ENCODE measurements at regions not wholly inside any gene's neighbourhood (a gene's known extent, or its start where the extent isn't known, plus 50 kb on each side); places are given as distances from the start of the nearest gene placed in this dataset.

GRCh38 chr5:133696782-133697507 lies 84.6 kb upstream of the FSTL4 start:
- TF ChIP-seq CTCF (optimal IDR thresholded peaks at IDR 0.05 in 1 of 3, IDR thresholded peaks at IDR 0.05 in 1 of 3, conservative IDR thresholded peaks at IDR 0.05 in 1 of 3; ENCODE audit: extremely low read depth in 1 of 3, insufficient read depth in 2 of 3, low read length in 3 of 3) (no peak), EZH2 (IDR thresholded peaks at IDR 0.05; ENCODE audit: low read length) (no peak)
- no peaks in the 10 kb centered on the region for H3K36me3 ChIP-seq (ENCODE audit: control insufficient read depth in 2 of 2, extremely low read depth in 1 of 2, insufficient read depth in 2 of 2, low read length in 2 of 2)
- no peaks in the 10 kb centered on the region for H3K4me1 ChIP-seq (ENCODE audit: control insufficient read depth, extremely low read depth, insufficient read depth, low read length)
- no peak overlapping the region for H3K9ac ChIP-seq (ENCODE audit: control insufficient read depth, extremely low read depth, insufficient read depth, low read length)
- H3K27ac ChIP-seq (ENCODE audit: control insufficient read depth, insufficient read depth, low read length) = no peak overlapping the region
- no peaks in the 10 kb centered on the region for H3K9me1 ChIP-seq (ENCODE audit: control insufficient read depth, extremely low read depth, insufficient read depth, low read length)
- no peaks in the 10 kb centered on the region for H3K9me3 ChIP-seq (ENCODE audit: control insufficient read depth, low read depth, low read length)
- H3K27me3 ChIP-seq (ENCODE audit: control insufficient read depth, extremely low read depth, insufficient read depth, low read length) = peaks cover 6% of the 10 kb centered on the region
- no peaks in the 10 kb centered on the region for H4K20me1 ChIP-seq (ENCODE audit: control insufficient read depth, extremely low read depth, insufficient read depth, low read length)
- H3K4me3 ChIP-seq (ENCODE audit: control insufficient read depth in 2 of 3, extremely low read depth in 1 of 3, insufficient read depth in 2 of 3, low read depth in 1 of 3, low read length in 3 of 3) = no peak overlapping the region
- FAIRE-seq (no peak), DNase-seq (ENCODE audit: low read depth, low spot score) (no peak)
- H3K4me2 ChIP-seq (ENCODE audit: control insufficient read depth, extremely low read depth, insufficient read depth, low read depth, low read length) = no peak overlapping the region
- dilution Hi-C loops (cut with MboI; ENCODE audit: extremely low pct_ligation_motif_present, low sequenced_read_pairs) = no loop called here
- no peaks in the 10 kb centered on the region for H3K79me2 ChIP-seq (ENCODE audit: control insufficient read depth, insufficient read depth, low read length)
- no peak overlapping the region for H2AFZ ChIP-seq (ENCODE audit: control insufficient read depth, low read length)

GRCh38 chr5:133696006-133696584 lies 83.8 kb upstream of the FSTL4 start:
- peaks cover 6% of the 10 kb centered on the region for H3K27me3 ChIP-seq (ENCODE audit: control insufficient read depth, extremely low read depth, insufficient read depth, low read length)
- no peak overlapping the region for H3K9ac ChIP-seq (ENCODE audit: control insufficient read depth, extremely low read depth, insufficient read depth, low read length)
- H3K9me3 ChIP-seq (ENCODE audit: control insufficient read depth, low read depth, low read length) = no peaks in the 10 kb centered on the region
- H2AFZ ChIP-seq (ENCODE audit: control insufficient read depth, low read length) = no peak overlapping the region
- DNase-seq (ENCODE audit: low read depth, low spot score) = no peak
- TF ChIP-seq EZH2 (IDR thresholded peaks at IDR 0.05; ENCODE audit: low read length) = no peak
- TF ChIP-seq CTCF (optimal IDR thresholded peaks at IDR 0.05 in 1 of 3, IDR thresholded peaks at IDR 0.05 in 1 of 3, conservative IDR thresholded peaks at IDR 0.05 in 1 of 3; ENCODE audit: extremely low read depth in 1 of 3, insufficient read depth in 2 of 3, low read length in 3 of 3) = no peak
- no peak for FAIRE-seq
- no peaks in the 10 kb centered on the region for H3K9me1 ChIP-seq (ENCODE audit: control insufficient read depth, extremely low read depth, insufficient read depth, low read length)
- no peak overlapping the region for H3K4me3 ChIP-seq (ENCODE audit: control insufficient read depth in 2 of 3, extremely low read depth in 1 of 3, insufficient read depth in 2 of 3, low read depth in 1 of 3, low read length in 3 of 3)
- no peaks in the 10 kb centered on the region for H4K20me1 ChIP-seq (ENCODE audit: control insufficient read depth, extremely low read depth, insufficient read depth, low read length)
- H3K36me3 ChIP-seq (ENCODE audit: control insufficient read depth in 2 of 2, extremely low read depth in 1 of 2, insufficient read depth in 2 of 2, low read length in 2 of 2) = no peaks in the 10 kb centered on the region
- no peaks in the 10 kb centered on the region for H3K4me1 ChIP-seq (ENCODE audit: control insufficient read depth, extremely low read depth, insufficient read depth, low read length)
- H3K4me2 ChIP-seq (ENCODE audit: control insufficient read depth, extremely low read depth, insufficient read depth, low read depth, low read length) = no peak overlapping the region
- H3K27ac ChIP-seq (ENCODE audit: control insufficient read depth, insufficient read depth, low read length) = no peak overlapping the region
- no peaks in the 10 kb centered on the region for H3K79me2 ChIP-seq (ENCODE audit: control insufficient read depth, insufficient read depth, low read length)
- dilution Hi-C loops (cut with MboI; ENCODE audit: extremely low pct_ligation_motif_present, low sequenced_read_pairs) = no loop called here
